ENCODE measurements at regions not wholly inside any gene's neighbourhood (a gene's known extent, or its start where the extent isn't known, plus 50 kb on each side); places are given as distances from the start of the nearest gene placed in this dataset.

GRCh38 chr7:25383402-25383801, 155.1 kb upstream of the NPVF start:
- no peak for TF ChIP-seq POLR2A (IDR thresholded peaks at IDR 0.05)
- TF ChIP-seq EP300 (IDR thresholded peaks at IDR 0.05): no peak
- no peak for TF ChIP-seq CTCF (IDR thresholded peaks at IDR 0.05)
- Histone ChIP-seq H3K27me3 (no peaks in the 10 kb centered on the region), H3K4me1 (peaks cover 0 to 10% (median 0%) of the 10 kb centered on the region in 4 donors), H3K36me3 (no peaks in the 10 kb centered on the region), H3K9me3 (no peaks in the 10 kb centered on the region), H3K27ac (no peak overlapping the region), H3K4me3 (no peak overlapping the region)
- WGBS, 2 donors: 76 to 87% methylated on average over 2 of the region's 2 CpGs
- DNase-seq (ENCODE audit: low spot score in 2 of 2): no peak

- H3K4me1 ChIP-seq: peaks cover 0 to 10% (median 0%) of the 10 kb centered on the region in 4 donors
- H3K4me3 ChIP-seq: no peak overlapping the region
- no peaks in the 10 kb centered on the region for H3K9me3 ChIP-seq
- no peaks in the 10 kb centered on the region for H3K27me3 ChIP-seq
- TF ChIP-seq CTCF (IDR thresholded peaks at IDR 0.05) (no peak), POLR2A (IDR thresholded peaks at IDR 0.05) (no peak), EP300 (IDR thresholded peaks at IDR 0.05) (no peak)
- no peak overlapping the region for H3K27ac ChIP-seq
- no peaks in the 10 kb centered on the region for H3K36me3 ChIP-seq
- WGBS, 2 donors: 42 to 55% methylated on average over 7 of the region's 7 CpGs
- no peak for DNase-seq (ENCODE audit: low spot score in 2 of 2)
Measured at GRCh38 chr7:25384788-25385505, 156.7 kb upstream of the NPVF start.

- H3K9me3 ChIP-seq: no peaks in the 10 kb centered on the region
- H3K36me3 ChIP-seq: no peaks in the 10 kb centered on the region
- no peak for TF ChIP-seq POLR2A (IDR thresholded peaks at IDR 0.05)
- WGBS, 2 donors: 69 to 74% methylated on average over 10 of the region's 10 CpGs
- no peak for DNase-seq (ENCODE audit: low spot score in 2 of 2)
- no peaks in the 10 kb centered on the region for H3K27me3 ChIP-seq
- H3K27ac ChIP-seq: no peak overlapping the region
- peaks cover 0 to 10% (median 0%) of the 10 kb centered on the region in 4 donors for H3K4me1 ChIP-seq
- H3K4me3 ChIP-seq: no peak overlapping the region
Measured at GRCh38 chr7:25385506-25386136, 157.3 kb upstream of the NPVF start.

- Histone ChIP-seq H3K27me3 (no peaks in the 10 kb centered on the region), H3K4me1 (peaks cover 0 to 10% (median 0%) of the 10 kb centered on the region in 4 donors), H3K27ac (no peak overlapping the region), H3K4me3 (no peak overlapping the region), H3K9me3 (no peaks in the 10 kb centered on the region), H3K36me3 (no peaks in the 10 kb centered on the region)
- TF ChIP-seq EP300 (IDR thresholded peaks at IDR 0.05) (no peak), POLR2A (IDR thresholded peaks at IDR 0.05) (no peak), CTCF (IDR thresholded peaks at IDR 0.05) (no peak)
- no peak for DNase-seq (ENCODE audit: low spot score in 2 of 2)
- WGBS, 2 donors: 70 to 75% methylated on average over 6 of the region's 6 CpGs
Measured at GRCh38 chr7:25386311-25386744, 158.0 kb upstream of the NPVF start.

- Histone ChIP-seq H3K27me3 (no peaks in the 10 kb centered on the region), H3K36me3 (no peaks in the 10 kb centered on the region), H3K9me3 (no peaks in the 10 kb centered on the region), H3K4me3 (no peak overlapping the region), H3K4me1 (peaks cover 0 to 10% (median 2%) of the 10 kb centered on the region in 4 donors), H3K27ac (no peak overlapping the region)
- DNase-seq (ENCODE audit: low spot score in 2 of 2): no peak
- TF ChIP-seq EP300 (IDR thresholded peaks at IDR 0.05): no peak
- no peak for TF ChIP-seq POLR2A (IDR thresholded peaks at IDR 0.05)
- TF ChIP-seq CTCF (IDR thresholded peaks at IDR 0.05): no peak
- 32 to 35% methylated on average over 2 of the region's 2 CpGs for WGBS, 2 donors
Measured at GRCh38 chr7:25388681-25389080, 160.4 kb upstream of the NPVF start.
